ENCODE measurements at regions not wholly inside any gene's neighbourhood (a gene's known extent, or its start where the extent isn't known, plus 50 kb on each side); places are given as distances from the start of the nearest gene placed in this dataset.

DNA sequence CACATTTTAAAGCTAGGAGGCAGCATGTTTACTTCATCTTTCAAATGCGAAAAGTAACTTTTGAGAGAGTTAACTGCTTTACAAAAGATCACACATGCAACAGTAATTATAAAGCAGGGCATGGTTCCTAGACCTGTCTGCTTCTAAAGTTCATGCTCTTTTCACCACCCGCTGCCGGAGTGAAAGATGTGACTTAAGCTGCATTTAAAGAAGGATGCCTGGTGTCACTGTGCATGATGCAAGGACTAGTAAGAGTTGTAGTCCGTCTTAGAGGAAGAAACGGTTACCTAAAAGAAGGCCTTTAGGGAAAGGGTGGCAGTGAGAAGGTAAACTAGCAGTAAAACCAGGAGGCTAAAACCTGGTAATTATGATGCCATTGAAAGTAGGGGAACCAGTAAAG lies 1689.1 kb downstream of the KCNT2 start:
- TF ChIP-seq, protein P1, sequence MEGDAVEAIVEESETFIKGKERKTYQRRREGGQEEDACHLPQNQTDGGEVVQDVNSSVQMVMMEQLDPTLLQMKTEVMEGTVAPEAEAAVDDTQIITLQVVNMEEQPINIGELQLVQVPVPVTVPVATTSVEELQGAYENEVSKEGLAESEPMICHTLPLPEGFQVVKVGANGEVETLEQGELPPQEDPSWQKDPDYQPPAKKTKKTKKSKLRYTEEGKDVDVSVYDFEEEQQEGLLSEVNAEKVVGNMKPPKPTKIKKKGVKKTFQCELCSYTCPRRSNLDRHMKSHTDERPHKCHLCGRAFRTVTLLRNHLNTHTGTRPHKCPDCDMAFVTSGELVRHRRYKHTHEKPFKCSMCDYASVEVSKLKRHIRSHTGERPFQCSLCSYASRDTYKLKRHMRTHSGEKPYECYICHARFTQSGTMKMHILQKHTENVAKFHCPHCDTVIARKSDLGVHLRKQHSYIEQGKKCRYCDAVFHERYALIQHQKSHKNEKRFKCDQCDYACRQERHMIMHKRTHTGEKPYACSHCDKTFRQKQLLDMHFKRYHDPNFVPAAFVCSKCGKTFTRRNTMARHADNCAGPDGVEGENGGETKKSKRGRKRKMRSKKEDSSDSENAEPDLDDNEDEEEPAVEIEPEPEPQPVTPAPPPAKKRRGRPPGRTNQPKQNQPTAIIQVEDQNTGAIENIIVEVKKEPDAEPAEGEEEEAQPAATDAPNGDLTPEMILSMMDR (IDR thresholded peaks at IDR 0.05 in 2 of 3, conservative IDR thresholded peaks at IDR 0.05 in 1 of 3; ENCODE audit: insufficient read depth in 2 of 3, low read depth in 1 of 3, low read length in 3 of 3) = no peak
- TF ChIP-seq TAF1 (IDR thresholded peaks at IDR 0.05; ENCODE audit: control insufficient read depth, extremely low read depth, insufficient read depth, low read length, severe bottlenecking) (no peak), CHD1 (IDR thresholded peaks at IDR 0.05; ENCODE audit: low read length) (no peak), HMG20A (CRISPR knock-in tag; conservative IDR thresholded peaks at IDR 0.05) (no peak)
- TF ChIP-seq, protein P2, sequence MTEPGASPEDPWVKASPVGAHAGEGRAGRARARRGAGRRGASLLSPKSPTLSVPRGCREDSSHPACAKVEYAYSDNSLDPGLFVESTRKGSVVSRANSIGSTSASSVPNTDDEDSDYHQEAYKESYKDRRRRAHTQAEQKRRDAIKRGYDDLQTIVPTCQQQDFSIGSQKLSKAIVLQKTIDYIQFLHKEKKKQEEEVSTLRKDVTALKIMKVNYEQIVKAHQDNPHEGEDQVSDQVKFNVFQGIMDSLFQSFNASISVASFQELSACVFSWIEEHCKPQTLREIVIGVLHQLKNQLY (CRISPR knock-in tag; conservative IDR thresholded peaks at IDR 0.05) = no peak

Data from K562 (cell line).